Myocyte (in vitro differentiated cells): ENCODE measurements at regions not wholly inside any gene's neighbourhood (a gene's known extent, or its start where the extent isn't known, plus 50 kb on each side); places are given as distances from the start of the nearest gene placed in this dataset.

Experiments
- DNase-seq: peaks from one replicate; pipeline ENCODE4 v3.0.0-alpha.2; 2012; ENCODE audit warnings: low read depth

DNA sequence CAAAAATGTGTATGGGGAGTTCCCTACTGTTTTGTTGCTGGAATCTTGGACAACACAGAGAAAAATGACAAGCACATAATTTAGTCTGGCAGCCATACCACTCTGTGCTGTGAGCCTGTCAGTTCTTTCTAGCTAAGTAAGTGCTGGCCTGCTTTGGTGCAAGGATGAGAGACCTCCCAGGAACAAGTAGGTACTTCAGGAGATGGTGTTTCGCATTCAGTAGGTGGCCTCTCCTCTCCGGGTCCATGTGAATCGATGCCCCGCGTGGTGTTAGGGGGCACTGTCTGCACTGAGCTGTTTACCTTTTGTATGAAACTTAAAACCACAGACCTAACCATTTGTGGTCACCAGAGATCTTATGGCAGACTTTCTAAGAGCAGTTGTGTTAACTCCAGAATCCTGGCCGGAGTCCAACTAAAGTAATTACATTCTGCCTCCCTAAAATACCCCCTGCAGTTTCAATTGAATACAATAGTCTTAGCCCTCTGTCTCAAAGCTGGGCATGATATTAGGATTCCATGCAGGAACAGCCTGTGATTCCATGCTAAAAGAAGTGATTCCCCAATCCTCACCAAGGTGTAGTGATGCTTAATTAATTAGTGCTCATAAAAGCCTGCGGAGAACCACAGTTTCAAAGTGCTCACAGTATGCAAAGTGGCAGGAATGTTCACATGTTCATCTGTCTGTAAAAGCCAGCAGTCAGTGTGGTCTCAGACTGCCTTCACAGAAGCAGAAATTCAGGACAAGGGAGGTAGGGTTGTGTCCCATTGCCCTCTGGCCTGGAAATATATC, 64.2 kb downstream of the LLPH start:
- DNase-seq, result peak; percentile 47

DNA sequence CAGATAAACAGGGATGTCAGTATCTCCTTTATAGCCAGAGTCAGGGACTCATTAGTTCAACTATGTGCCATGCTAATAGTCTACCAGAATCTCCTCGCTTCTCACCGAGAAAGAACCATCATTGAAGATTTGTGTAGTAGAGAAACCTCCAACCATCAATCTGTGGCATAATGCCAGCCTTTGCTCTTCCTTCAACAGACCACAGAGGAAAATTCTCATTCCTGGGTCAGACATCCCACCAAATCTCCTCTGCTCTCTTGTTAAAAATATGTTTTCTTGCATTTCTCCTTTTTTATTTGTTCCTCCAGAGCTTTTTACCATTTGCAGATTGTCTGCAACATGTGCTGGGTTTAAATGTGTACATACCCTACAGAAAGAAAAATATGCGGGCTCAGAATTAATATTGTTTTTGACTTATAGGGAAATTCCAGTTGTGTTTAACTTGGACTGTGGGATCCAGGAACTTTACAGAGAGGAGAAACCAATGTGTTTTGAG, 64.9 kb downstream of the LLPH start:
- peak; percentile 29 for DNase-seq

DNA sequence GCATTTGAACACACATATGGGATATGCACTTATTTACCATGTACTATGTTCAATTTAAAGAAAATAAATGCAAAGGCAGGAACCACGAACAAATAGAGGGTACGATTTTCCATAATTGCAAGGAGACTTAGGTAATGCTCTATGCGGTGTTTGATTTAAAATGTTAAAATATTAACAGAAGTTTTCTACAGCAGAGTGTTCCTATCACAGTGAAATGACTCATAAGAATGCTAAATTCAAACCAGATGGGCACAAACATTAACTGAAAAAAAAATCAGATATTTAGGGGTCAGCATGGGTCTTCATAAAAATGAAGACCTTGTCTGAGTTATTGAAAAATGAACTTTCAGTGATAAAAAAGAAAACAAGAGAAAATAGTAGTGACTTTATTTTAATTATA, 65.4 kb downstream of the LLPH start:
- DNase-seq, result no peak

DNA sequence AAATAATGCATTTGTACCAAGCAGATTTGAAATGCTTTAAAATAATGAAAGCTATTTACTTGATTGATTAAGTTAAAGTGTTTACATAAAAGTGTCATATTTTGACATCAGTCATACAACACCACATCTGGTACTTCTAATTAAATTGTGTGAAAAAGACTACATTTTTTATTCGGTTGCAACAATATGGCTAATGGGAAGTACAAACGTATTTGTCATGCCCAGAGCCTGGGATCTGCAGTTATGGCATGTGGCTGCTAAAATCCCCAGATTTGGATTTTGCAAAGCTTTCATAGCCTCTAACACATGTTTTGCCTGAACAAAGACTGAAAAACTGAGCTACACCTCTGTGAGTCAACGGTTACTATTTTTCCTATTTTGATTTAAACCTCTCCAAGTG, 66.6 kb downstream of the LLPH start:
- DNase-seq, result no peak

DNA sequence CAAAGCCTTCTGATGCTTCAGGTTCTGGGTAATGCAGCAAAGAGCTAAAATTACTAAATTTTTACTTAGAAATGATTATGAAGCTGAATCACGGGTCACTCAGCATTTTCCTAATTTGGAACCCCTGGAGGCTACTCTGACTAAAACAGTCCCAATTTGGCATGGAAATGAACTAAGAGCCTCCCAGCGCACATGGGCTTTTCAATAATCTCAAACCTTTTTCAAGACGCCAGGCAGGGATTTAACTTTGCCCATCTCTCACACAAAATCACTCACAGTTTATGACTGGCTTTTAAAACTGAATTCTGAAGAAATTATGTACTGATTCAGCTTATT, 68.3 kb downstream of the LLPH start:
- no peak for DNase-seq

DNA sequence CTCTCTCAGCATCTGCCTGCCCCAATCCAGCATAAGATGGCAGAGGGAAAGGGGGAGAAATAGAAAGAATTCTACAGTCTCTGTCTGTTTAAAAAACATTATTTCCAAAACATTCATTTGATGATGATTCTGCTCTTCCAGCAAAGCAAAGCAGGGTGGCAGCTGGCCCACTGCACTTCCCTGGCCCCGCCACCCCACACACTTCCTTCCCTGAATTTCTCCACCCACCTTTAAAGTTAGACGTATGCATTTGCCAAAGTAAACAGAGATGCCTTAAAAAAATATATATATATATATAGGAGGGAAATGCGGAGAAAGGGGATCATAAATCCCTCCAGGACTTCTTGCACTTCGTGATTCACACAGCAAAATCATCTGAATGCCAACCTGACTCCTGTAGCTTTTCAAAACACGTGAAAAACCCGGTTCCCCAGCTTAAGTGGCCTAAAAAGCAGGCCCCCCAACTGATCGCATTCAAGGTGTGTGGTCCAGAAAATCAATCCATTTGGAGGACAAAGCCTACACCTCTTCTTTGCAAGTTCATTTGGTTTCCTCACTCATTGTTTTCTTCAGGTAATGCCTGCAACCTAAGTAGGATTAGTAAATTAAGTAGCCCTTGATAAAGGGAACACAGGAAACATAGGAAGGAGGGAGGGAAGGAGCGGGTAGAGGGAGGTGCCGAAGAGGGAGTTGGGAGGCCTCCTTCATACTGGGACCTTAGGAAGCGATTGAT, 68.8 kb downstream of the LLPH start:
- DNase-seq, result no peak

DNA sequence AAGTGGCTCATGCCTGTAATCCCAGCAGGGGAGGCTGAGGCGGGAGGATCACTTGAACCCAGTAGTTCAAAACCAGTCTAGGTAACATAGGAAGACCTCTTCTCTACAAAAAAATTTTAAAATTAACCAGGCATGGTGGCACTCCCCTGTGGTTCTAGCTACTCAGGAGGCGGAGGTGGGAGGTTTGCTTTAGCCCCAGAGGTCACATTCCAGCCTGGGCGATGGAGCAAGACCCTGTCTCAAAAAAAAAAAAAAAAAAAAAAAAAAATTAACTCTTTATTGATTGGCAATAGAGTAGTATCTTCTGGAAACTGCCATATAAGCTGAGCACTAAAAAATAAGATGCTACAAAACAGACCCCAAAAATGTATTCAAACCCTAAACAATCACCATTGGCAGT, 69.5 kb downstream of the LLPH start:
- no peak for DNase-seq

DNA sequence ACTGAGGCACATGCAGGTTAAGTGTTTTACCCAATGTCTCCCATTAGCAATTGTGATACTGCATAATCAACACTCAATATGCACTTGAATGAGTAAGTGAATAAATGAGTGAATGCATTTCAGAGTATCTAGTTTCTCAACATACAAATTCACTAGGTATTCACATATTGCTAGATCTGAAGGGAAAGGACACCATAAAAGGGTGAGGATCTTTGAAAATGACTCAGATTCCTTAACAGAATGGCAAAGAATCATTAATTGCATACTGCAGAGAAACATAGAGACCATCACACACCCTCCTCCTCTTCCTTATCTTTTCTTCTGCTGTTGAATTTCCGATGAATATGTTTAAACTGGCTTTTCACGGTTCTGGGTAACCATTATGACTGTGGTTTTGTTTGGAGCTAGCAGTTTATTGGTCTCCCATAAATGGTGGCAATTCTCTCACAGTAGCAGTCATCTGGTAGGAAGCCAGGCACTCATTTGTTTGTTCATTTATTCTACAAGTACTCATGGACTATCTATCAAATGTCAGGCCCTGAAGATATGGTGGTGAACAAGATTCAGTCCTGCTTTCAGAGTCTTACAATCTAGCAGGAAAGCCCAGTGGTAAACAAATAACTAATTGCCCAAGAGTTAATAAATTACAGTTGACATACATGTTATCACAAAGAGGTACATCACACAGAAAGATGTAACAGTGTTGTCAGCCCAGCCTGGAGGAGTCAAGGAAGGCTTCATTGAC, 70.2 kb downstream of the LLPH start:
- DNase-seq, result no peak

DNA sequence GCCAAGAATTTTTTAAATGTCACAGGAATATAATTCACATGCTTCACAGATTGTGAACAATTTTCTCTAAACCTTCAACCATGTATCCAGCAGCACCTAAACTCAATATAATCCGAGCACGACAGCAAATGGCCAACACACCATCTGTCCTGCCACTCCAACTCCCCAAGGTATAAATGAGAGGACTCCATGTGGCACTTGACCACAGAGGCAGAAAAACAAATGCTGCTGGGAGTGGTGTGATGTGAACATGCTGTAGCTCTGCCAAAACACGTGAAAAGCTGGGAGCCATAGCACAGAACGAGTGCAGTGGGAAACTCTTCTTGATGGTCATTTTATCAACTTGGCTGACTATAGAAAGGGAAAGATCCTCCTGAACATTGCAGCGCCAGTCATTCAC, 70.9 kb downstream of the LLPH start:
- DNase-seq, result peak; percentile 90

DNA sequence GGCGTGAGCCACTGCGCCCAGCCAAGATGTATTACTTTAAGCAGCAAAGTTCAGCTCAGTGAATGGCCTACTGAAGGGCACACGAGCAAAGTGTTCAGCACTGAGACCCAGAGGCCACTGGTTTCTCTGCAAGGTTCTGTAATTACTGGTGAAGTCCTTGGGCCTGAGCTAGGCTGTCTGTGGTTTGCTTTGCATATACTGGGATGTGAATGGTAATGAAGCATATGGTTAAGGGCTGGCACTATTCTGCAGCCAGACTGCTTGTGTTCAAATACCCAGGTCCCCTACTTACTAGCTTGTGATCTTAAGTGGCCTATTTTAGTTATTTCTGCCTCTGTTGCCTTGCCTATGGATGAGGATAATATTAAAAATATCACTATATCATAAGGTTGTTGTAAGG, 72.0 kb downstream of the LLPH start:
- no peak for DNase-seq

DNA sequence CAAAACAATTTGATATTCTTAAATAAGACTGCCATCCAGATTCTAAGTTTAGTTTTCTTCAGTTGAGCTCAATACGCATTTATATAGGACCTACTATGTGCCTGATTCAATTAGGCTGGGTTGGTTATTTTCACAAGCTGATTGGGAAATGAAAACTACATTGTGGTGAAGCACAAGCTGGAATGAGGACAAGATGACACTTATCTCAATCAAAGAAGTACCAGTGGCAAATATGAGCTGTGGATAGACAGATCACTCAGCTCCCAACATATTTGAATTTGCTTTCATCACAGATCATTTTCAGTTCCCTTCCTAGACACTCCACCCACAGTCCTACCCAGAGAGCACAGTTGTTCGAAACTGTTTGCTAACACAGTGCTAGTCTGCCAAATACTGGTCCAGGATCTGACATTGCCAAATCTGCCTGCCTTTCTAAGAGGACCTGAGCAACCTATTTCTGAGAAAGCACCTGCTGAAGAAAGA, 74.7 kb downstream of the LLPH start:
- peak; percentile 49 for DNase-seq

DNA sequence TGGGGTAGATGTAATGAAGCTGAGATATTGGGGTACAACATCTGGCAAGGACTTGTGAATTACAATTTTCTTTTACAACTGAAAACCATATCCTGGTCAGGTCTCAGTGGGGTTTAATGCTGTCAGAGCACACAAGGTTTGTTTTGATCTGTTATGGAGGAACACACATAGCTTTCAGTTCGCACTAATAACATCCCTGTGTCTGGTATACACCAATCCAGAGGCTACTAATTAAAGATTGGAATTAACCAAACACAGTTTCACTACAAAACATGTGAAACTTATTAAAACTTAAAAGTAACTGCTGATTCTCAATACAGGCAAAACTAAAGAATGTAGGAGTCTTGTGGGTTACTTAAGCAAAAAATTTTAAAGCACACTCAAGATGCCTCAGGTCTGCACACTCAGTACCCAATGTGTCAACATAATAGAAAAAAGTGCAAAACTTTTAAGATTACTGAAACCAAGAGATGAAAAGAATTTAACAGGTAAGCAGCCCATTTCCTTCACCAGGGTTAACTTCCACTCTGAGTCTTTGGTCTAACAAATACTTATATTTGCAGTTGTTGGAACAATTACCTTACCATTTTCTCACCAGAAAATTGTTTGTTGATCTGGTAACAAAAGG, 77.4 kb downstream of the LLPH start:
- no peak for DNase-seq

DNA sequence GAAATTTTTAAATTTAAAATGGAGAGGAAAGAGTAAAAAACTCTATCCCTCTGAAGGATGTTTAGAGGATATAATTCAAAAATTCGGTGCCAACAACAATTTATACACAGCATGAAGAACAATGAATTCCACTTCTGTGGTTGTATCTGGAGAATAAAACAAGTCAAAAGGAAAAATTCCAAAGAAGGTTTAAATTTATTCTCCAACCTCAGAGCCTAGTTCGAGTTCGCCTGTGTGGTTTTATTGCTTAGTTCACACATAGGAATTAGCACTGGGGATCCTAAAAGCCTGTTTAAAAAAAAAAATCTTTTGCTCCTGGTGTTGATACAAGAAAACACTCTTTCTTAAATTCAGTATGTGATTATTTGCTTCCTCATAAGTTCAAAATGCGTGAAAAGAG, 79.2 kb downstream of the LLPH start:
- DNase-seq, result no peak

DNA sequence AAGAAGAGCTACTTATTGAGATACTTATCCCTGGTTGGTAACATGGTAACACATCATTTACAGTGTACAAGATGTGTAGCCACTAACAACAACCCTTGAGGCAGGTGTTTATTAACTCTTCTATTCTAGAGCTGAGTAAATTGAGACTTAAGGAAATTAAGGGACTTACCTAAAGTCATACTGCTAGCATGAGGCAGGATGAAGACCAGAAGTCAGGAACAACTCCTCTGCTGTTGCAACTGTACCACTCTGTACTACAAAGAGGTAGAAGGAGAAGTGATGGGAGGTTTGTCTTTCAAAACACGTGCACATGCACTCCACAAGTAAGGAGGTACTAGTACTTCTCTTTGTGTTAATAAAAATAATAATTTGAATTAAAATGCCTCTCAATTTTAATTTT, 79.9 kb downstream of the LLPH start:
- no peak for DNase-seq

DNA sequence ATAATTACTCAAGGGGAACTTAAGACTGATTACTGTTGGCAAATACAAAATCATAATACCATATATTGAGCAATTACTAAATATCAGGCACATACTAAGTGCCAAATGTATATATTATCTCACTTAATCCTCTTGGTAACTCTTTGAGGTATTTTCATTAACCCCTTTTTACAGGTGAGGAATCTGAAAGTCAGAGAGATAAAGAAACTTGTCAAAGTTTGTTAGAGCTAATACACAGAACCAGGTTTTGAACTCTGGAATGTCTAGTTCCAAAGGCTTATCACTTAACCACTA, 80.3 kb downstream of the LLPH start:
- DNase-seq, result no peak

DNA sequence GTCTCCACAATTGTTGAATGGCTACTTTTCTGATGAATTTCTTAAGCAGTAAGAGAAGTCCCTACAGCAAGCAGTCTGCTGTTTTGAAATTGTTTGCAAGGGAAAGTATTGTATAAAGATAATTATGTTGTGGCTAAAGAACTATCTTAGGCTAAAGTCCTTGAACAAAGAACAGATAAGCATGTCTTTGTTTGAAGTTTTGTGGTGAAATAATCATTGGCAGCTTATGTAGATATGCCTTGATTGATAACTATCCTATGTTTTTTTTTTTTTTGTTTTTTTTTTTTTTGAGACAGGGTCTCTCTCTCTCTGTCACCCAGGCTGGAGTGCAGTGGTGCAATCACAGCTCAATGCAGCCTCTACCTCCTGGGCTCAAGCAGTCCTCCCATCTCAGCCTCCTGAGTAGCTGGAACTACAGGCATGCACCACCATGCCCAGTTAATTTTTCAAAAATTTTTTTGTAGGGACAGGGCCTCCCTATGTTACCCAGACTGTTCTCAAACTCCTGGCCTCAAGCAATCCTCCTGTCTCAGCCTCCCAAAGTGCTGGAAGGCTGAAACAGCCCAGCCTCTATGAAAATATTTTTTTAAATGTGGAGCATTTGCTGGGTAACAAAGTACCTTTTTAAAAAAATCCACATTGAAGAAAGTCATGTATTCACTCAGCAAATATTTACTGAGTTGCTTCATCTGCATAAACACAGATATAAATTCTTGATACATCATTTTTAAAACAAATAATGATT, 80.8 kb downstream of the LLPH start:
- DNase-seq, result no peak

DNA sequence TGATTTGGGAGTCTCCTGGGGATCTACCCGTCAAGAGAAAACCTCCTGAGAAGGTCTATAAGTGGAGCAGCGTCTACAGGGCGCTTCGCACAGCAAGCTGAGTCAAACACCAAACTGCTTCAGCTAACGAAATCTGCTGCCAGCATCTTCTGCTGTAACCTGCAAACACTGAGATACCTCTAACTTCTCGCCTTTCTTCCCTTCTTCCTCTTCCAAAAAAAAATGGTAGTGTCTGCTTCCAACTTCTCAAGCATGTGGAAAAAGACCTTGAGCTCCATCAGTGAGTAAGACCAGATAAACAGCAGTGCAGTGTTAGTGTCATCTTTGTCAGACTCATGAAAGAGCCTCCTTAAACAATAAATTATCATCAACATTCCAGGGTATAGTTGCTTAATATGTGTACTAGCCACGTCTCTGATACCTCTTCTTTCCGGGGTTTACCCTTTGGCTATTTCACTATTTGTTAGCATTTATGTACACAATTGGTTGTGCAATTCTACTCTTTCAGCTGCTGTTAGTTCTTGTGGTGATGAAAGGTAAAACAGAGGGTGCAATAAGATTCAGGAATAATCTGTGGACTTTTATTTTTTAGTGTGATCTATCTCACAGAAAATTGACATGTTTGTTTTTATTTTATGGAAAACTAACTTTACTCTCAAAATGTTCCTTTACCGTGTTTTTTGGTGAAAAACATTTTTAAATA, 81.6 kb downstream of the LLPH start:
- no peak for DNase-seq

DNA sequence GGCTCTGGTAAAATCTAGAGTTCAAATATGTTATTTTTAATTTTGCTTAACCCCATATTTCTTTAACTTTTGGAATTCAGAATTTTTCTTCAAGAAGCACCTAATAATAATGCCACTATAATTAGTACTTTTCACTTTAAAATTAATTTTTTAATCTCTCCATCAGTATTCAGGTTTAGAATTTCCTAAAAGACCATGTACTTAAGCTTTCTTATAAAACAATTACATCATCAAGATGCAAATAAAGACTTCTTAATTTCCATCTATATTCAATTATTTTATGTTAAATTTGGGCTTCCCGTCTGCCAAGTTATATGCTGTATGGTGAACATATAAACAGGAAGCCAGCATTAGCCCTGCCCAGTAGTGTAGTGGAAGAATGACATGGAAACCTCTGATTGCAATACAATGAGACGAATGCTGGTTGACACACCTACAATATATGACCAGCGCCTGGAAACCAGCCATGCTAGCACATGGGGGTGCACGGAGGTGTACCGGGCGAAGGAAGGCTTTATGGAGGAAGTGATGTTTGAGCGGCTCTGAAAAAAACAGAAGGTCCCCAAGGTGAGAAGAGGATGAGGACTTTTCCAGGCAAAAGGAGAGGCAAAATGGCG, 82.2 kb downstream of the LLPH start:
- no peak for DNase-seq

DNA sequence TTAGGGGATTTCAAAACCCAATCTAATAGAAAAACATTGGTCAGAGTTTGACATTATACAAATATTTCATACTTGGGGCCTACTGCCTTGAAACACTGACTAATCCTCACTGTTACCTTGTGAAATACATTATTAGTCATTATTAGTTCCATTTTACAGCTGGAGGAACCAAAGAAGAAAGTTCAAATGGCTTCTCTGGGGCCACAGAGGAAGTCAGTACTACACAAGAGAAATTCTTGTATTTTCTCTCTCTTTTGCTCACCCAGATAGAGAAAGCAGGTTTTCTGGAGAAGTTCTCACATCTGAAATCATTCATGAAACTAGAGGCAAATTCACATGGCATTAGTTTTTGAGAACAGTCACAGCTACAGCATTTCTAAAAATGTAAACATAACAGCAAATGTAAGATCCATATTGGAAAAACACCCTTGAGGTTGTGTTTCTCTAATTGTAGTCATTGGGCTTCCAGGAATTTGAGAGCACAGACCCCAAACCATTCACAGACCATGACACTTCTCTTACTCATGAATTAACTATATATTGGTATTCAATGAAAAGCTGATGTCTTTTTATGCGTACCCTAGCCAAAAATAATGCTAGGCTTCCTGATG, 83.0 kb downstream of the LLPH start:
- no peak for DNase-seq

DNA sequence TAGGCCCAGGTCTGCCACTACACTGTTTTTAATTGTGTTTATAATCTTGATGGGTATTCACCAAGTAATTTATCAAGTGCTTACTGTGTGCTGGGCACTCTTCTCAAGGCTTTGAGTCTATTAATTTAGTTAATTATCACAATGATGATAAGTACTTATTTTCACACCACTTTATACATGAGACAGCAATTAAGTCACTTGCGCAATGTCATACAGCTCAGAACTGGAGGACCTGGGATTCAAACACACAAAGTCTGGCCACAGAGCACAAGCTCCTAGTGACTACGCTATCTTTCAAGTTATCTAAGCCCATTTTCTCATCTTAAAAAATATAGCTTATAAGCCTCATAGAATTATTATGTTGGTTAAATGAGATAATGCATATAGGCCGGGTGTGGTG, 85.0 kb downstream of the LLPH start:
- no peak for DNase-seq
